ACHN (cell line): ENCODE measurements at regions not wholly inside any gene's neighbourhood (a gene's known extent, or its start where the extent isn't known, plus 50 kb on each side); places are given as distances from the start of the nearest gene placed in this dataset.

Experiments
- DNase-seq: peaks from one replicate; pipeline ENCODE4 v3.0.0-alpha.2; 2015
- in situ Hi-C: cut with HindIII; loops from 2 replicates; pipeline ENCODE4 v1.10.0; 2017; ENCODE audit warnings: low sequenced_read_pairs, low pct_ligation_motif_present, low pct_unique_long_range_greater_than_20kb

GRCh38 chr15:46315434-46315833 is 680.6 kb downstream of the SQOR start:
- in situ Hi-C loops = no loop called here
- DNase-seq = no peak

- in situ Hi-C loops = no loop called here
- no peak for DNase-seq
These were observed 681.2 kb downstream of the SQOR start for GRCh38 chr15:46316024-46316423.

- in situ Hi-C loops = no loop called here
- DNase-seq = no peak
These were observed 682.2 kb downstream of the SQOR start for GRCh38 chr15:46317029-46317428.

GRCh38 chr15:46322753-46323152 is 687.9 kb downstream of the SQOR start:
- in situ Hi-C loops = no loop called here
- DNase-seq = no peak

GRCh38 chr15:46326173-46326572 is 691.3 kb downstream of the SQOR start:
- in situ Hi-C loops = no loop called here
- no peak for DNase-seq

- in situ Hi-C loops = no loop called here
- no peak for DNase-seq
These were observed 694.0 kb downstream of the SQOR start for GRCh38 chr15:46328821-46329220.

- no peak for DNase-seq
- in situ Hi-C loops = no loop called here
These were observed 695.0 kb downstream of the SQOR start for GRCh38 chr15:46329876-46330275.

GRCh38 chr15:46331546-46331945 is 696.7 kb downstream of the SQOR start:
- in situ Hi-C loops = no loop called here
- no peak for DNase-seq

- in situ Hi-C loops = no loop called here
- no peak for DNase-seq
These were observed 708.5 kb downstream of the SQOR start for GRCh38 chr15:46343196-46343935.

GRCh38 chr15:46344115-46344724 is 709.4 kb downstream of the SQOR start:
- in situ Hi-C loops = no loop called here
- DNase-seq = no peak

- in situ Hi-C loops = no loop called here
- no peak for DNase-seq
These were observed 710.1 kb downstream of the SQOR start for GRCh38 chr15:46344915-46345314.

GRCh38 chr15:46354443-46354842 is 719.6 kb downstream of the SQOR start:
- DNase-seq = no peak
- in situ Hi-C loops = no loop called here

- DNase-seq = no peak
- in situ Hi-C loops = no loop called here
These were observed 730.7 kb downstream of the SQOR start for GRCh38 chr15:46365572-46365971.

GRCh38 chr15:46366360-46367007 is 731.7 kb downstream of the SQOR start:
- no peak for DNase-seq
- in situ Hi-C loops = no loop called here

GRCh38 chr15:46383978-46384377 is 749.1 kb downstream of the SQOR start:
- no peak for DNase-seq
- in situ Hi-C loops = no loop called here

GRCh38 chr15:46386356-46386755 is 751.5 kb downstream of the SQOR start:
- in situ Hi-C loops = no loop called here
- DNase-seq = no peak

GRCh38 chr15:46389739-46390138 is 754.9 kb downstream of the SQOR start:
- in situ Hi-C loops = no loop called here
- no peak for DNase-seq

- in situ Hi-C loops = no loop called here
- DNase-seq = no peak
These were observed 759.6 kb downstream of the SQOR start for GRCh38 chr15:46394463-46394862.

- DNase-seq = no peak
- in situ Hi-C loops = no loop called here
These were observed 773.5 kb downstream of the SQOR start for GRCh38 chr15:46408312-46408711.

GRCh38 chr15:46409841-46410301 is 775.0 kb downstream of the SQOR start:
- in situ Hi-C loops = no loop called here

More at GRCh38 chr15:46409841-46410301, 775.0 kb downstream of the SQOR start:
- no peak for DNase-seq
